NCI-H446 (cell line): ENCODE measurements at regions not wholly inside any gene's neighbourhood (a gene's known extent, or its start where the extent isn't known, plus 50 kb on each side); places are given as distances from the start of the nearest gene placed in this dataset.
A peak's percentile ranks its signal among the peaks of the same experiment; 100 is the strongest.

ENCODE experiments used
- DNase-seq, 2 experiments: peaks; one replicate each; lab custom pipeline; 2025; lab: John Stamatoyannopoulos, UW

- no peak for DNase-seq
Measured at GRCh38 chr6:48236375-48236774, 125.4 kb upstream of the PTCHD4 start.

GRCh38 chr6:48233063-48233462 is 122.1 kb upstream of the PTCHD4 start:
- DNase-seq = no peak

- no peak for DNase-seq
Measured at GRCh38 chr6:48229841-48230240, 118.8 kb upstream of the PTCHD4 start.

GRCh38 chr6:48222241-48222640 is 111.2 kb upstream of the PTCHD4 start:
- DNase-seq = peak; percentile 37 to 86

GRCh38 chr6:48213076-48213788 is 102.2 kb upstream of the PTCHD4 start:
- DNase-seq = no peak

GRCh38 chr6:48212501-48212900 is 101.5 kb upstream of the PTCHD4 start:
- DNase-seq = no peak

- DNase-seq = no peak
Measured at GRCh38 chr6:48206091-48206490, 95.1 kb upstream of the PTCHD4 start.

GRCh38 chr6:48200869-48201390 is 89.9 kb upstream of the PTCHD4 start:
- no peak for DNase-seq

GRCh38 chr6:48199499-48199898 is 88.5 kb upstream of the PTCHD4 start:
- no peak for DNase-seq

GRCh38 chr6:48197941-48198340 is 86.9 kb upstream of the PTCHD4 start:
- no peak for DNase-seq

- peak in 1 of 2 experiments; percentile 14 for DNase-seq
Measured at GRCh38 chr6:48194596-48195295, 83.7 kb upstream of the PTCHD4 start.

- DNase-seq = no peak
Measured at GRCh38 chr6:48188158-48188557, 77.2 kb upstream of the PTCHD4 start.

GRCh38 chr6:48186746-48187145 is 75.7 kb upstream of the PTCHD4 start:
- no peak for DNase-seq

GRCh38 chr6:48184648-48185047 is 73.7 kb upstream of the PTCHD4 start:
- DNase-seq = peak; percentile 5 to 49

GRCh38 chr6:48183811-48184605 is 73.0 kb upstream of the PTCHD4 start:
- peak in 1 of 2 experiments; percentile 30 for DNase-seq

- no peak for DNase-seq
Measured at GRCh38 chr6:48183178-48183577, 72.2 kb upstream of the PTCHD4 start.

- no peak for DNase-seq
Measured at GRCh38 chr6:48178700-48179099, 67.7 kb upstream of the PTCHD4 start.

GRCh38 chr6:48177786-48178185 is 66.8 kb upstream of the PTCHD4 start:
- DNase-seq = peak in 1 of 2 experiments; percentile 21

- DNase-seq = no peak
Measured at GRCh38 chr6:48176645-48177308, 65.8 kb upstream of the PTCHD4 start.

GRCh38 chr6:48169635-48170034 is 58.6 kb upstream of the PTCHD4 start:
- no peak for DNase-seq
